LNCAP (cell line): ENCODE measurements at regions not wholly inside any gene's neighbourhood (a gene's known extent, or its start where the extent isn't known, plus 50 kb on each side); places are given as distances from the start of the nearest gene placed in this dataset.

Experiments used
- TF ChIP-seq, protein P1 (sequence below): fragments of 450-650 bp; IDR thresholded peaks from 2 replicates; pipeline ENCODE4 v1.5.1; 2017; ENCODE audit warnings: mild to moderate bottlenecking

- TF ChIP-seq, protein P1, sequence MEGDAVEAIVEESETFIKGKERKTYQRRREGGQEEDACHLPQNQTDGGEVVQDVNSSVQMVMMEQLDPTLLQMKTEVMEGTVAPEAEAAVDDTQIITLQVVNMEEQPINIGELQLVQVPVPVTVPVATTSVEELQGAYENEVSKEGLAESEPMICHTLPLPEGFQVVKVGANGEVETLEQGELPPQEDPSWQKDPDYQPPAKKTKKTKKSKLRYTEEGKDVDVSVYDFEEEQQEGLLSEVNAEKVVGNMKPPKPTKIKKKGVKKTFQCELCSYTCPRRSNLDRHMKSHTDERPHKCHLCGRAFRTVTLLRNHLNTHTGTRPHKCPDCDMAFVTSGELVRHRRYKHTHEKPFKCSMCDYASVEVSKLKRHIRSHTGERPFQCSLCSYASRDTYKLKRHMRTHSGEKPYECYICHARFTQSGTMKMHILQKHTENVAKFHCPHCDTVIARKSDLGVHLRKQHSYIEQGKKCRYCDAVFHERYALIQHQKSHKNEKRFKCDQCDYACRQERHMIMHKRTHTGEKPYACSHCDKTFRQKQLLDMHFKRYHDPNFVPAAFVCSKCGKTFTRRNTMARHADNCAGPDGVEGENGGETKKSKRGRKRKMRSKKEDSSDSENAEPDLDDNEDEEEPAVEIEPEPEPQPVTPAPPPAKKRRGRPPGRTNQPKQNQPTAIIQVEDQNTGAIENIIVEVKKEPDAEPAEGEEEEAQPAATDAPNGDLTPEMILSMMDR, result no peak
Measured at GRCh38 chr5:96247097-96247701, 185.8 kb downstream of the PCSK1 start.

GRCh38 chr5:96245140-96246091 lies 187.6 kb downstream of the PCSK1 start:
- TF ChIP-seq, protein P1, result no peak

DNA sequence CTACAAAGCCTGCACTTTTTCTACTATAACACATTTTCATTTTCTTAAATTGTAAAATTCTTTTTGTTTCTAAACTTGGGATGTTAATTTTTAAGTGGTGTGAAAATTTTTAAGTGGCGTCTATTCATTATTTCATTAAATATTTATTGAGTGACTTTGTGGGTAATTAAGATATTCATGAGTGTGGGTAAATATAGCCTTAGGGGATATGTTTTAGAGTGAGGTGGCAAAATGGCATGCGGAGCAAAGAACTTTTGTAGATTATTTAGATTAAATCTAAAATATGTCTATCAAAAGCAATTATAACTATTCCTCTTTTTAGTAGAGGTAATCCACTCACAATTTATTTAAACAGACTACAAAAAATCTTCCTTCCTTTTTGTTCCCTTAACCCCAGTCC lies 188.4 kb downstream of the PCSK1 start:
- TF ChIP-seq, protein P1, result no peak

GRCh38 chr5:96243862-96244261 lies 189.2 kb downstream of the PCSK1 start:
- TF ChIP-seq, protein P1, result no peak

GRCh38 chr5:96243203-96243602 lies 189.8 kb downstream of the PCSK1 start:
- TF ChIP-seq, protein P1, result no peak

DNA sequence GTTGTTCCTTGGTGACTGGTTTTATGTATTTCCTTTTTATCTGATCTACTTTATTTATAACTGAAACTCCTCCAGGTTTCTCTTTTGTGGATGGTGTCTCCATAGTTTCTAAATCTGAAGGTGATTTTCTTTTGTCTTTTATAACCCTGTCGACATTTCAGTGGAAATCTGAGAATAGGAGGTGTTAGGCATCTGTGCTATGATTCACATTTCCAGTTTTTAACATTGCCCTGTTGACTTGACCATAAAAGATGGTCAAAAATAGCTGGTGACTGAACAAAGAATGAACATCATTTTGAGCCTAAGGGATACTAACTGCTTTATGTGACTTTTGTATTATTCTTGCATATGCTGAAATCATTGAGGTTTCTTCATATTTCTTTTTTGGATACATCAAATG lies 190.5 kb downstream of the PCSK1 start:
- TF ChIP-seq, protein P1, result no peak

DNA sequence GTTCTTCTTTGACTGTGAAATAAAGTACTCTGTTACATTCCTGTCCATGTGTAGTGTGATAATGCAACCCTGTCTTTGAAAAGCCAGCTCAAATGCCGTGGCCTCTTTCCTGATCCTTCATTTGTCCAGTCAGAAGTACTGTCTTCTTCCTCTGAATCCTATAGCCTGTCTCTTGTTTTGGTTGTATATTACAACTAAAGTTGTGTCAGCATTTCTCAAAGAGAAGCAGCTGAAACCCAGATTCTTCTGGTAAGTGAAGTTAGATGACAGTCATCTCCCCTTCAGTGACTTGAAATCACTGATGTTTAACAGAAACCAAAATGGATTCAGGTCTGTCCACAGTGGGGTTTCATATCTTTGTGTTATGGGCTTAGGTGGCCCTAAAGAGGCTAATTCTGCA lies 196.2 kb downstream of the PCSK1 start:
- TF ChIP-seq, protein P1, result no peak
